GM18870 (cell line): ENCODE measurements at regions not wholly inside any gene's neighbourhood (a gene's known extent, or its start where the extent isn't known, plus 50 kb on each side); places are given as distances from the start of the nearest gene placed in this dataset.

ENCODE experiments used
- ATAC-seq: cut with Tn5 transposase; IDR thresholded peaks from one replicate; pipeline ENCODE4 v1.9.1; 2021; ENCODE audit warnings: moderate library complexity; ENCODE audit not compliant: unreplicated experiment

DNA sequence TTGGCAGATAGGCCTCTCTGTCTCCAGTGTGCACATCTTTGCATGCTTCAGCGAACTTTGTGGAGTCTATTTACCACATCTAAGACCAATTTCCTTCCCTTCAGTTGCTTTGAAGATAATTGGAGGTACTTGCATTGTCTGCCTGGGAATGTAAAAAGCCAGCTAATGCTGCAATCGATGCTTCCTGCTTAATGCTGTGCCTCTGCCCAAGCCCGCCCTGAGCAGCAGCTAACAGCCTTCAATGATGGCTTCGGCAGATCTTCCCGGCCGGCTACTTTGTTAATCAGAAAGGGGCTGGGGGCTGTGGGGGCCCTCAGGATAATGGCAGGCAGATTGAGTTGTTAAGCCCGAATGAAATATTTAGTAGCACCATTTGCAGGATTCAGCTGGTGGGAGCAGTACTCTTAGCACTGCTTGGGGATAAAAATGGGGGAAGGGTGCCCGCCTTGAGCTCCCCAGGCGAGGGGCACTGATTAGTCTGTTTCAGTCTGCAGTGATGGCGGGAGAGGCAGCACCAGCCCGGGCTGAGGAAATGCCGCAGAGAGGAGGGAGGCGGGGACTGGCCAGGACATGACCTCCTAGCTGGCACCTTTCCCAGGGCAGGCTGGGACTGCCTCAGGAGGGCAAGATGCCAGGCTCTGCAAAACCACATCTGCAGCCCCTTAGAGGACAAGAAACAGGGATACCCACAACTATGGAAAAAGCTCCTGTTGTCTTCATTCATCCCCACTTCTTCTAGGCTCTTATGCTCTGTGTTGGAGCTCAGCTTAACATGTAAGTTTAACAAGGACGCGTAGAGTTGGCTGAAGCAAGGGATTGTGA lies 460.0 kb downstream of the BUD13 start:
- no peak for ATAC-seq

DNA sequence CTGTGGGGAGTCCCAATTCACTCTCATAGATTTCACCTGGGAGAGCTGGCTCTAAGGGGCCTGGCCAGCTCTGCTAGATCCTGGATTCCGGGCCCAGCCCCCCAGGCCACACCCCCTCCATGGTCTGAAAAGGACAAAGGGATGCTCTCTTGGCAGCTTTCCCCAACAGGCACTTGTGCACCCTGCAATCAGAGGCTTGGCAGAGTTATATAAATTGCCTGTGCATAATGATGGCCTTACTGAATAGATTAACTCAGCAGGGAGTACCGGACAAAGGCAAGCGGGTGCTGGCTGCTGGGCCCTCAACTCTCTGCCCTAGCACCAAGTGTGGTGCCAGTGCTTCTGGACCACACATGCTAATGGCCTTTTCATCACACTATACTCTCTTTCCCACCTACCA lies 461.6 kb downstream of the BUD13 start:
- no peak for ATAC-seq

DNA sequence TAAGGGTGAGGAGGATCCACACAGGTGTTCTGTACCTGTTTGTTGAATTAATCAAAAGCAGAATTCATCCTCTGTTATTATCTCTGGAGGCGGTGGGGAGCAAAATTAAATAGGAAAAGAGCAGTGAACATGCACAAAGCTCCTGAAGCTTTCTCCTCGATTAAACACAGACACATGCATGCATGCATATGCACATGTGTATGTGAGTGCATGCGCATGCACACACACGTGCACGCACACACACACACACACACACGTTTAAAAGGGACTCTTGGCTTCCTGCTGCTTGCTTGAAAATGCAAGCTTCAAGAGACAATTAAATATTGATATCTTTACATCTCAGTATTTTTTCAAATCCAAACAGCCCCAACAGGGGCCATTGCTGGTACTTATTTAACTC lies 462.1 kb downstream of the BUD13 start:
- no peak for ATAC-seq

DNA sequence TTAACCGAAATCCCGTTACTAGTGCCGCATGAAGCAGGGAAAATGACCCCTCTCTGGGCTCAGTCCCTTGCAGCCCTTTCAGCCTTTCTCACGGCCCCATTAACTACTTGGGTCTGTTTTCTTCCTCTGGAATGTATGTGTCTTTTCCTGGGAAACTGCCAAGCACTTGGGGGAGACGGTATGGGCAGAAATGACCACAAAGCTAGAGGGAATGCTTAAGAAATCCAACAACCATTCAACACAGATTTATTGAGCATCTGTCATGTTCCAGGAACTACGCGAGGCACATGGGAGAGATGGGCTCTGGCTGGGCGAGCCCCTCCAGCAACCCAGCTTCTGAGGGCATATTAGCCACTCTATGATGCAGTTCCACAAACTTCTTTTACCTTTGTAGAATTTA lies 462.6 kb downstream of the BUD13 start:
- no peak for ATAC-seq

DNA sequence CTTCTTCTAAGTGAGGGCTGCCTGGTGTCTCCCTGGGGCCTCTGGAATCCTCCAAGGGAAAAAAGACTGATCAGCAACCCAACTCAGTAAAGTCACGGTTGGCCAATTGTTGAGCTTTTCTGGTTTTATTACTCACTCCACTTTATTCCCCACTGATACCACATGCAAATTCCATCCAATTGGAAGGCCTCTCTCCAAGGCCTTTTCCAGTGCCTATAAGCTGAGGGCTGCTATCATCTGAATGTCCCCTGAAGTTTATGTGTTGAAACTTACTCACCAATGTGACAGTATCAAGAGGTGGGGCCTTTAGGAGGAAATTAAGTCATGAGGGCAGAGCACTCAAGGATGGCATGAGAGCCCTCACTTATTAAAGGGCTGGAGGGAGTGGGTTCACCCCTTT lies 463.3 kb downstream of the BUD13 start:
- ATAC-seq: no peak

DNA sequence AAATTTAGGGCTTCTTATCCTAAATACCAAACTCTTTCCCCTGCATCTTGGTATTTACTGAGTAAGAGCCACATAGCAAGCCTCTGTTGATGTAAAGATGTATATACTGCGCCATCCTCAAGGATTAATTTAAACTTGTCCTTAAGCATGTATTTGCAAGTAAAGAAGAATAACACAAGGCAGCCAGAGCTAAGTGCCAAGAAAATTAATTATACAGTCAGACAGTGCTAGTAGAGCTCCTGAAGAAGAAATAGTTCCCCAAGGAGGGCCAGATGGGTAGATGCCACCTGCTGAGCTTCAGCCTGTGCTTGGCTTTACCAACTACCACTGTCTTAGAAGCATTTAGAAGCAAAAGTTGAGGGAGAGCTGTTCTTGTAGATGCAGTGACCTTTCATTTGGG lies 470.0 kb downstream of the BUD13 start:
- ATAC-seq: no peak

DNA sequence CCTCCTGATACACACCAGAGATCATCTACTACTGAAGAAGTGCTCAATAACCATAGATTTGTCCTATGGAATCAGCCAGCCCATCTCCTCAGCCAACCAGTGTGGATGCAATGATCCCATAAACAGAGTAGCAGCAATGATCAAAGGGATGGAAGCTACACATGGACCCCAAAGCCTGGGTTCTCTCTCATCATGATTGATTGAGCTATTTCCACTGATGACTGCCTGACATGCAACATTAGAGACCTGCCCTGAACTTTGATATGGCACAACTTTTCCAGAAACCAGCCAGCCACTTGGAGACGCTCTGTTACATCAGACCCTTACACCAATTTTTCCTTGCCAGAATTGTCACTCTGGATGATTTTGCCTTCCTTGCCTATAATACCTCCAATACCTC lies 471.6 kb downstream of the BUD13 start:
- no peak for ATAC-seq

DNA sequence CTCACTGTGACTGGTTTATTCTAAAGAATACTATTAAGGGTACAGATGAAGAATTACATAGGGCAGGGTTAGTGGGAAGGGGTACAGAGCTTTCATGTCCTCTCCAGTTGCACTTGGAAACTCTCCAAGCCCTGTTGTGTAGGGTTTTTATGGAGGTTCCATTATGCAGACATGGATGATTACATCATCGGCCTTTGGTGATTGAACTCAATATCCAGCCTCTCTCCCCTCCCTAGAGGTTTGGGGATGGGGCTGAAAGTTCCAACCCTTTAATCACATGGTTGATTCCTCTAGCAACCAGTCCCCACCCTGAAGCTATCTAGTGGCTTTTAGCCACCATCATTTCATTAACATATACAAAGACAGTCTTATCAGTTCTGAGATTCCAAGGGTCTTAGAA lies 472.6 kb downstream of the BUD13 start:
- ATAC-seq: no peak

DNA sequence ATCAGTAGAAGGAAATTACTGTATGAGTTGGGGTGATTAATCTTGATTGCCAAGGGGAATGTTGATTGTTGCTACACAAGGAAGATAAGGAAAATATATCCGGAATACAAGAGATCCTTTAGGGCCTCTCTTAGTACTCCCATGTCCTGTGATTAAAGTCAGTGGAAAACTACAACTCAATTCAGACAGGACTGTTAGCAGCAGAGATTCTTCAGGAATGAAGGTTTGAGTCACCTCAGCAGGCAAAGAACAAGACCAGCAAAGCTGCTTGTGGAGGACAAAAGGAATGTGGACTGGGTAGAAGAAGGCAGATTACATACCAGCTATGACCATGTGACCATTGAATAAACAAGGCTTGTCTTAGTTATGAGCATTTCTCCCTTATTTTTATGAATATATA lies 478.2 kb downstream of the BUD13 start:
- no peak for ATAC-seq

DNA sequence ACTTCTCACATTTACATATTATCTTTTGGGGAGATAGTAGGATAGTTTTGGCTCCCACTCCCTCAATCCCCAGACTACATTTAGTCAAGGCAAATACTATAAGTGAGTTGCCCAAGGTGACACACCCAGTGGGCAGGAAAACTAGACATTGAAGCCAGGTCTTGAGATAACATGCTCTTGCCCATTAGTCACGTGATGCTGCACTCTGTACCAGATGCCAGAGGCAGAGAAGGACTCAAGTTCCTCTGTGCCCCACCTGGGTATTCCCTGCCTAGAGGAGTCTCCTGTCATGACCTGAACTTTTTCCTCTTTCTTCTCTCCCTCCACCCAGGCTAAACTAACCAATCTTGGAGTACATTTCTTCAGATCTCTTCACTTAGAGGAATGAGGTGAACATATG lies 484.9 kb downstream of the BUD13 start:
- no peak for ATAC-seq

DNA sequence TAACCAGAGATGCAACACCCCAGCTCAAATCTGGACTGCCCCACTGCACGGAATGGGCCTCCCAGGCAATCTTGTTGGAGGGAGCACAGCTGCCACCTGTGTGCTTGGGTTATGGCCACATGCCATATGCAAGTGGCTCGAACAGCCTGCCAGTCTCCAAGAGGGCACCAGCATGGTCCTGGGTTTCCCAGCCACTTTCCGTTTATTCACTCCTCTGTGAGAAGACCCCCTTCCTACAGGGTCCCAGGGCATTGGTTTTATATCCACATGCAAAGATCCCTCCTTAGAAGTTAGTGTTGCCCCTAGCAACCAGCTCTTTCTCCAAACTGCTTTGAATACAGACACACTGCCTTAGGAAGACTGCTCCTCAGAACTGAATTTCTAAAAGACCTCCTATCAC lies 487.8 kb downstream of the BUD13 start:
- no peak for ATAC-seq

DNA sequence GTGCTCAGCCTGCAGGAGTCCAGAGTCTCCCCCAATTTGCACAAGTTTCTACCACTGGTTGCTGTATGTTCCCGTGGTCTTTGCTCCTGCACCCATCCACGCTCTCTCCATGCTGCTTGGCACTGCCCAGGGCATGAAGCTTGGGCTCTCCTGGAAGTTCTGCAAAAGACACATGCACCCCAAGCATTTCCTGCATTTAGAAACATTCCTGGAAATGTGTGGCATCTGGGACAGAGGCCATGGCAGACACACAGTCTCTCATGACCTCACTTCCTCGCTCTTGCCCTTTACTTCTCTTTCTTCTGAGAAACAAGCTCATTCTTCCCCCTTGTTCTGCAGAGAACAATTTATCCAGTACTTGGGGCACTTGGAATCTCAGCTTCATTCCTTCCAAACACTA lies 489.5 kb downstream of the BUD13 start:
- no peak for ATAC-seq

DNA sequence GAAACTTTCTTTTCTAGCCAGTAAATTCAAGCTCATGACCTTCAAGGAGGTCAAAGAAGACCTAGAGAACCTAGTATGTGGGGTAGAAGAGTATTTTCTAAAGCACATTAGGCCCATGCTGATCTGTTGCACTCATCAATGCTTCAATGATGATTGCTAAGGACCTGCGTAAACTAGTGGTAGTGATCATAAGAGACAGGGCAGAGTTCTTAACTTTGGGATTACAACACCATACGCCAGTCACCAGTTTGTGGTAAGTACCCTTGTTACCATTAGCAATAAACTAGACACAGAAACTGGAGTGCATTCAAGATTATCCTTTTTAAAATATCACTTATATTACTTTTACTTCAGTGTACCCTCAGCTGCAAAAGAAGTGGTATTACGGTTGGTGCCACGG lies 490.3 kb downstream of the BUD13 start:
- no peak for ATAC-seq

DNA sequence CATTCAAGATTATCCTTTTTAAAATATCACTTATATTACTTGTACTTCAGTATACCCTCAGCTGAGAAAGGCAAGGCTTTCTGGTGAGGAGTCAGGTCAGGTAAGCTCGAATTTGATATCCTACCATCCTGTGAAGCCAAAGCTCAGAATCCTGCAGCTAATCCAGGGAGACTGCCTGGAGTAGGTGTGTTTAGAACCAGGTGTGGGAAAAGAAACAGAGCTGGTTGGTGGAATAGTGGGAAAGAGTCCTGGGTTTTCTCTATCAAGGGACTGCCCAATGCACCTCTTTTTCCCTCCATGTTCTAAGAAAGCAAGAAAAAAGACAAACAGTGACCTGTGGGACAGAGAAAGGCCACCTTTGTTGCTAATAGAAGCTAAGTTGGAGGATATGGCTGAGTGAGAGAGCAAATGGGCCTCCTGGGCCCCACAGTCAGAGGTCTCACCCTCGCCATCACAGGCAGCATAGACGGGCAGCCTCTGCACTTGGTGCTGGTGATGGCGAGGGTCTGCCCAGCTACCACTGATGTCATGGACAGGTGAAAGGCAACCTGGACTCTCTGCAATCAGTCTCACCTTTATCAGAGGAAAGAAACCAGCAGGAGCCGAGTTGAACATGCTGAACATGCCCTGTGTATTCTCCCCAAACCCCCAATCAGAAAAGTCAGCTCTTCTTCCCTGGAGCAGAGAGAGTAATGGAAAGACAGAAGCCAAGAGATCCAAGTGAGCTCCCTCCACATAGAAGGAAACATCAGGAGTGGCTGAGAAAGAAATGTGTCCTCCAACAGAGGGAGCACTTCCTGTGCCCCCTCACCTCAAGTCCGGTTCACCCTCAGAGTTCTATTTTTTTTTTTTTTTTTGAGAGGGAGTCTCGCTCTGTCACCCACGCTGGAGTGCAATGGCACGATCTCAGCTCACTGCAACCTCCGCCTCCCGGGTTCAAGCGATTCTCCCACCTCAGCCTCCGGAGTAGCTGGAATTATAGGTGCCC lies 491.3 kb downstream of the BUD13 start:
- ATAC-seq: no peak

DNA sequence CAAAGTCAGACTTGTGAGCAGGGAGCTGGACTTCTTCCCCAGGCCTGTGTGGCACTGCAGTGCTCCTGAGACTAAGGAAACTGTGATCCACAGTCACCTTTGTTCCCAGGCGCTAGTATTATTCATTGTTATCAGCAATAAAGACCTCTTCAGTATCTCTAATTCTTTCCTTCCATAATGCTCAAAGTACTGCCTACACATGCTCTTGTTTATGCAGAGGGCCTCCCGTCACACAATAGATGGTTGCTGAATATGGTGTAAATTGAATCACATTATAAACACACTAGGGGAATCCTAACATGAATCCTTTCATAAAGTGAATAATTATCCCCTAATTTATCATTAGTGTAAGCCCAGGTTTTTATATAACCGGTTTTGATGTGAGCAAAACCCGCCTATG lies 493.3 kb downstream of the BUD13 start:
- ATAC-seq: no peak

DNA sequence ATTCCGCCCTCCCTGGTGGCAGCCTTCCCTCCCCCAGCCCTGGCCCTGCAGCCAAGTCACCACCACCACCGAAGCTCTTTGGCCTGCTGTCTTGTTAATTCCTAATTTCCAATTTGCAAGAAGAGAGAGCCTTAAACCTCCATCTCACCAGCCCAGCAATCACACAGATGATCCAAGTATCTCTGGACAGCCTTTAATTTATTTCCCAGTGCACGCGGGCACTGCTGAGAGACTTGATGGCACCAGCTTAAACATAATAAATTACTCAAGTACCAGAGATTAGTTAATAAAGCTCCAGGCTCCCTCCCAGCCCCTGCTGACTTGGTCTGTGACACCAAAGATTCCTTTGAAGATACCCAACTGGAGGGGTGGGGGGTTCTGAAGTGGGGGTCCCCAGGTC lies 494.7 kb downstream of the BUD13 start:
- no peak for ATAC-seq

DNA sequence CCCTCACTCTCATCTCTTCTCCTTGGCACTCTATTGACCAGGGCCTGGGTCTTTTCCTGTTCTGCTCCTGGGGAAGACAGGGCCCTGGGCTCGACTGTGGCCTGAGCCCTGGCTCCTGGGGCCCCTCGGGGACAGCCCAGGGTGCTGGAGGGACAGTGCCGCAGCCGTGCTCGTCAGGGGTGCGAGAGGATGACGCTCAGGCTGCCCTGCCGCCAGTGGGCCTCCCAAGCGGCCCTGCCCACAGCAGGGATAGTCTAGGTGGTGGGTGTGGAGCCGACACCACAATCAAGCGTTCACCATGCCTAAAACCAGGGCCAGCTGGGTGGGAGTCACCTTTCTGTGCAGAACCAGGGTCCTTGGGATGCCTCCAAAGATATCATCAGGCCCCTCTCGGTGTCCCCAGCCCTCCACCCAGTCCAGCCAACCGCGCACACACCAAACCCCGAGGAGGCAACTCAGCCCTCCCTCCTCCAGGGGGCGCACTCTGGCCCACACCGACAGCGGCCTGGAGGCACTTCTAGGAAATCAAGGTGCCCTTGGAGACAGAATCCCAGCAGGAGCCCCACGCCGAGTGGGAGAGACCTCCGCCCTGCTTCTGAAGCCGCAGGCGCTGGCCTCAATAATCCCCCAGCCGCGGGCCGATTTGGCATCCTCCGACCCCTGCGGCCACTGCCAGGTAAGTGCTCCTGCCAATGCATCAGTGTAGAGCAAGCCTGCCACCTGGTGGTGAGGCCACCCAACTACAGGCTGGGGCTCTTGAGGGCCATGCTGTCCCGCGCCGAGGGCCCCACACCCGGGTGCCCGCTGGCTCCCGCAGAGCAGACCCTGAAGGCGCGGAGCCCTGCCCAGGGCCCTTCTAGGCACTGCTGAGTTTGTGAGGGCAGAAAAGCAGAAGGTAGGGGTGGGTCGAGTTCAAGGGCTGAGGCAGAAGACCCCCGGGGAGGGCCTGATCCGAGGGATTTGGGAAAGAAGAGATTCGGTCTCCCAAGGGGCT lies 496.4 kb downstream of the BUD13 start:
- no peak for ATAC-seq

DNA sequence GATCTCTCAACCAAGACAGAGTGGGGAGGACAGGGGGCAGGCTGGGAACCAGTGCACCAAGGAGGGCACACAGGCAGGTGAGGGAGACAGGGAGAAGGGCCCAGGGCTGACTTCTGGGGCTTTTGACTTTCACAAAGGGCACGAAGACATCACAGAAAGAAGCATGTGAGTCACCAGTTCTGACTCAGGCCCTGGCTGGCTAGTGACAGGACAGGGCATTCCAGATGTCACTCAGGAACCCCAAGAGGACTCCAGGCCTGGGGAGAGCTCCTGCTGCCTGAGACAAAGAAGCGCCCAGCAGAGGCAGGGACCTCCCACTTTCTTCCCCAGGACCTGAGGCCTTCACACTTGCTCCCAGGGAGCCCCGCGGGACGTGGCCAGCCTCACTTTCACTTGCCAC lies 497.2 kb downstream of the BUD13 start:
- no peak for ATAC-seq

DNA sequence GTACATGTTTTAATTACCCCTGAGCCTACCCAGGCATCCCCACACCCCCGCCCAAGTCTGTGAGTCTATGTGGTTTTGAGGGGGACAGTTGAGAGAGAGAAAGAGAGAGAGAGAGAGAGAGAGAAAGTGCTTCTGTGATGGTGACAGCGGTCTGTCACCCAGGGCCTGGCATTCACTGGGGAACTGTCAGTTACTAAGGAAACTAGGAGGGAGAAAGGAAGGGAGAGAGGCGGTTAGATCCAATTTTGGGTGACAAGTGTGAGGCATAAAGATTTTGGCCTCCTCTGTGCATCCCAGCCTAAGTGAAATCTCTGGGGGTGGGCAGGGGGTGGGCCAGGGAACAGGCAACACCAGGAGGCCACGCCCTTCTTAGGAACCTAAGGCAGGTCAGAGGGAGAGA lies 498.3 kb downstream of the BUD13 start:
- ATAC-seq: no peak

DNA sequence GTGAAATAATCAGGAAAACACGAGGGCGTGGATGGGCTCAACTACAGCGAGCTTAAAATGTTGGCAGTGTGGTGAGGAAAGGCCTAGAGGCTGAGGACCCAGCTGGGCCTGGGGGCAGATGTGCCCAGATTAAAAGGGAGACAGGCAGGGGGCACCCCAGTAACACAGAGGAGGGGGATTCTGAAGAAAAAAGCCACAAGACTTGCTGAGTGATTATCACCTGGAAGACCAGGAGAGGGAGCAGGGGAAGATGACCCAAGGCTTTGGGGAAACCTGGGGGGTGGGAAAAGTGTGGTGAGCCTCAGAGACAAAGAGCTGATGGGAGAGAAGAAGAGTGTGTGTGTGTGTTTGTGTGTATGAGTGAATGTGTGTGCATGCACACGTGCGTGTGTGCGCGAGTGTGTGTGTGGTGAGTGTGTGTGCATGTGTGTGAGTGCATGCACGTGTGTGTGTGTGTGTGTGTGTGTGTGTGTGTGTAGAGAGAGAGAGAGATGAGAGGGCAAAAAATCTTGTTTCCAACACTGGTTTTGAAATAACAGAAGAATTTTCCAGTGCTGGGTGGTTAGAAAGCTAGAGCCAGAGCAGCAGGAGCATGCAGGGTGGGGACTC lies 500.5 kb downstream of the BUD13 start:
- ATAC-seq: no peak
